ENCODE measurements at regions not wholly inside any gene's neighbourhood (a gene's known extent, or its start where the extent isn't known, plus 50 kb on each side); places are given as distances from the start of the nearest gene placed in this dataset.

- Mint-ChIP-seq H3K4me1 (no peaks in the 10 kb centered on the region), H3K4me3 (no peak overlapping the region), H3K27ac (no peak overlapping the region), H3K27me3 (peaks cover 8% of the 10 kb centered on the region), H3K9me3 (peaks cover 0 to 1% (median 0%) of the 10 kb centered on the region in 3 donors), H3K36me3 (no peaks in the 10 kb centered on the region)
These were observed 52.6 kb upstream of the RUFY1 start for GRCh38 chr5:179497636-179498340.

- H3K27me3 Mint-ChIP-seq, result peaks cover 8% of the 10 kb centered on the region
- H3K4me1 Mint-ChIP-seq, result no peaks in the 10 kb centered on the region
- H3K9me3 Mint-ChIP-seq, result peaks cover 0 to 3% (median 0%) of the 10 kb centered on the region in 3 donors
- no peak overlapping the region for H3K4me3 Mint-ChIP-seq
- no peaks in the 10 kb centered on the region for H3K36me3 Mint-ChIP-seq
- peak overlapping the region in 1 of 3 donors; percentile 71 for H3K27ac Mint-ChIP-seq
These were observed 54.4 kb upstream of the RUFY1 start for GRCh38 chr5:179495906-179496455.

DNA sequence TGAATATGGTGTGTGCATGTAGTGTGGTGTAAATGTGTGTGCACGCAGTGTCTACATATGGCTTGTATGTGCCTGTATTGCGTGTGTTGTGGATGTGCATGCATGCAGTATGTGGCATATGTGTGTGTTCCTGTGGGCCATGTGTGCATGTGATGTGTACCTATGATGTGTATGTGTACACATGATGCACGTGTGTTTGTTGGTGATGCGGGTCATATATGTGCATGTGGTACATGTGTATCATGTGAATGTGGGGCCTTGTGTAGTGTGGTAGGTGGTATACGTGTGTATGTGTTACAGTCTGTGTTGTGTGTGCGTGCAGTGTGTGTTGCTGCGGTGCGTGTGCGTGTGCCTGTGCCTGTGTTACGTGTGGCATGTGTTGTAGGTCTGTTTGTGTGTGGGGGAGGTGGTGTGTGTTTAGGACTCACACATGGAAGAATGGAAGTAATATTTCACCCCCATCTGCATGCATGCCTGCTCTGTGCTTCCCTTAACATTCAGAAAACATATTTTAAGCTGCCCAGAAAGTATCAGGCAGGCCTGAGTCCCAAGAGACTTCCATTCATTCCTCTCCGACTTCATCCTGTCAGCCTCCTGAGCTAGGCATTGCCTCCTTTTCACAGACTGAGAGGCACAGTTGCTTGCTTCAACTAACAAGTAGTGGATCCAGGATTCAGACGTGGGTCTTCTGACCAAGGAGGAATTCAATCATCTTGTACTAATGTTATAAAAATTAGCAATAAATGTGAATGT, 55.4 kb upstream of the RUFY1 start:
- H3K27ac Mint-ChIP-seq, result no peak overlapping the region

DNA sequence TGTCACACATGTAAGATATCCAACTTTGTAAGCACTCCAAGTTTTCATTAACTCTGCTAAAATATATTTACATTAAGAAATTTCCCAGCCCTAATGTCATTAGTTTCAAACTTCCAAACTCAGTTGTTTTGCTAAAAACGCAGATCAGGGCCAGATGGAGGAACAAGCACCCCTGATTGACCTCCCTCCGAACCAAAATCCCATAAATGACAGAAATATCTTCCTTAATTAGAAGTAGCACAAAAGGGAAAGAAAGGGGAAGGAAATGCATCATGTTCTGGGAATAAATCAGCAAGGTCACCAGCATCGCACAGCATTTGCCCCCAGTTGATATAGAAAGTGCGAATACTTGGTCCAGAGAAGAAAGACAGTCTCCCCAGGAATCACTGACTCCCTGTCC, 61.4 kb upstream of the RUFY1 start:
- no peak overlapping the region for H3K4me3 Mint-ChIP-seq
- no peaks in the 10 kb centered on the region for H3K27me3 Mint-ChIP-seq
- H3K4me1 Mint-ChIP-seq, result no peaks in the 10 kb centered on the region
- no peaks in the 10 kb centered on the region for H3K36me3 Mint-ChIP-seq
- peaks cover 0 to 2% (median 0%) of the 10 kb centered on the region in 3 donors for H3K9me3 Mint-ChIP-seq
- no peak overlapping the region for H3K27ac Mint-ChIP-seq

More for the DNA sequence above, 55.4 kb upstream of the RUFY1 start:
- no peaks in the 10 kb centered on the region for H3K4me1 Mint-ChIP-seq
- H3K36me3 Mint-ChIP-seq, result no peaks in the 10 kb centered on the region
- H3K27me3 Mint-ChIP-seq, result peaks cover 5% of the 10 kb centered on the region
- no peak overlapping the region for H3K4me3 Mint-ChIP-seq
- H3K9me3 Mint-ChIP-seq, result peaks cover 0 to 3% (median 0%) of the 10 kb centered on the region in 3 donors

DNA sequence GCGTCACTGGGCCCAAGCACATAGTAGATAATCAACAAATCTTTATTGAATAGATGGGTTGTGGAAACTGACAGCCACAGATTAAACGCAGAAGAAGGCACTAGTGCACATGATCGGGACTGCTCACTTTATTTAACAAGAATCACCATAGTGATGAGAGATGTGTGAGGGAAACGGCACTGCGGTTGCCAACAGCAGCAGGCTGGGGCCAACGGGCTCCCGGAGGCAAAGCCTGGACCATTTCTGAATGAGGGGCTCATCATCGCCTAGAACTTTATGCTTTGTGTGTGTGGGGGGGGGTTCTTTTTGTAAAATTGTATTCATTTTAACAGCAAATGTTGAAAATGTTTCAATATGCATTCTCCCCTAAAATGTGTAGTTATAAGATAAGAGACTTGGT, 61.9 kb upstream of the RUFY1 start:
- no peak overlapping the region for H3K4me3 Mint-ChIP-seq
- H3K27ac Mint-ChIP-seq, result no peak overlapping the region
- no peaks in the 10 kb centered on the region for H3K27me3 Mint-ChIP-seq
- no peaks in the 10 kb centered on the region for H3K4me1 Mint-ChIP-seq
- no peaks in the 10 kb centered on the region for H3K36me3 Mint-ChIP-seq
- peaks cover 0 to 2% (median 0%) of the 10 kb centered on the region in 3 donors for H3K9me3 Mint-ChIP-seq

DNA sequence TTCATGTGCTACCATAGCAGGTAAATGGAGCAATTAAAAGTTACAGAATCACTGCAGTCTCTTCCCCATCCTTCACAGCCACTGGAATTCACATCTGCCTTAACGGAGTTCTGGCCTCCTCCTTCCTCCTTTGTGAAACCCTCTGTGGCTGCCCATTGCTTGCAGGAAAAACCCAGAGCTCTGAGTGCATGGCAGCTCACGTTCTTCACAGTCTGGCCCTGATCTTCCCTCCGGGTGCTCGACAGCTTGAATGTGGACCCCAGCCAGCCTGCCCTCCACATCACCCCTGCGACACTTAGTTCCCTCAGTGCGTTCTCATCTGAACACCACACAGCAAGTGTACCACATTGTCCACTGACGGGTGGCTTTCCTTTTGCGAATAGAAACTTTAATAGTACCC, 63.2 kb upstream of the RUFY1 start:
- Mint-ChIP-seq H3K4me1 (no peaks in the 10 kb centered on the region), H3K9me3 (peaks cover 0 to 2% (median 0%) of the 10 kb centered on the region in 3 donors), H3K27ac (no peak overlapping the region), H3K27me3 (peaks cover 3% of the 10 kb centered on the region), H3K4me3 (no peak overlapping the region), H3K36me3 (no peaks in the 10 kb centered on the region)

DNA sequence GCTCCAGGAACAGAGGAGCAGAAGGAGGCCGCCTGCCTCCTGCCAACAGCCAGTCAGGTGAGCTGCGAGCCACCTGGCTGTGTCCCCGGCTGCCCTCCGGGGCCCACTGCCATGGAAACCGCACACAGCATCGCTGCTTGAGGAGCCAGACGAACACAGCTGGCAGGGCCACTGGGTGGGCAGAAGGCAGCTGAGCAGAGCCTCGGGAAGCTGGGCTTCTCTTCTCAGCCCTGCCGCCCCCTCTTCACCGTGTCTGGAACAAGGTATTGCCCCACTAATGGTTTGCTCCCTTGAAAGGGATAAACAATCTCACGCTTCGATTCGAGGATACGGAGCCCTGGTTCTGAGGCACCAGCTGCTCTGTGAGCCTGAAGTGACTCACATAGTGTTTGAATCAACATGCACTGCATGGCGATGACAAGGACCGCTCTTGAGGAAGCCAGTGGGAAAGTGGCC, 63.7 kb upstream of the RUFY1 start:
- no peak overlapping the region for H3K4me3 Mint-ChIP-seq
- H3K27me3 Mint-ChIP-seq, result peaks cover 3% of the 10 kb centered on the region
- no peaks in the 10 kb centered on the region for H3K36me3 Mint-ChIP-seq
- H3K4me1 Mint-ChIP-seq, result no peaks in the 10 kb centered on the region
- no peak overlapping the region for H3K27ac Mint-ChIP-seq
- peaks cover 0 to 2% (median 0%) of the 10 kb centered on the region in 3 donors for H3K9me3 Mint-ChIP-seq

DNA sequence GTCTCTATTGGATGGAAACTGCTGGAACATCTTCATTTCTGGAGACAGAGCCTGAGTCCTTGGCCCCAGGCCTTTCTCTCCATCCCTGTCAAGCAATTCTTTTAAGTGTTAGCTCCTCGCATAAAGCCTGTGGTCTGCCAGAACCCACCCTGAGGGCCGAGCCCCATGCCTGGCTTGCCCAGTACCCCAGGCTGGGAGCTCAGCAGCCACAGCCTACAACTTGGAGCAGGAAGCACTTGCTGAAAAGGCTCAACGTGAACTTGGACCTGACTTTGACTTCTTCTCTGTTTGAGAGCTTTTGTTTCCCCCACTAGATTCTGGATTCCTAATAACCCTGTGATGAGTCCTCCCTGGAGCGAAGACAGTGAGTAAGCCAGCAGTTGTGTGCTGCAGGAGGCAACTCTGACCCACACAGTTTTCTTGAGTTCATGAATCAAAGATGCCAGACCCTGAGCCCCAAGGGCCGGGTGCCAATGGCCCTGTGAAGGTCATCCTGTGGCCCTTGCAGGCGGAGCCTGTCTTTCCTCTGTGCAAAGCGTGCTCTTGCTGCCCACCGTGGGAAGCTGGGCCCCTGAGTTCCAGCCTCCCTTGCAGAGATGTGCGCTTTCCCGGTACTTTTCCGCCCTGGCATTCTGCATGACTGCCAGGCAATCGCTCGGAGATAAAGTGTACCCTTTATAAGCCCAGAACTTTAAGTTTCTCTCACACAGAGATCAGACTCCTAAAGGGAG, 64.3 kb upstream of the RUFY1 start:
- no peaks in the 10 kb centered on the region for H3K4me1 Mint-ChIP-seq
- H3K36me3 Mint-ChIP-seq, result no peaks in the 10 kb centered on the region
- peaks cover 3% of the 10 kb centered on the region for H3K27me3 Mint-ChIP-seq
- H3K9me3 Mint-ChIP-seq, result no peaks in the 10 kb centered on the region
- no peak overlapping the region for H3K4me3 Mint-ChIP-seq
- H3K27ac Mint-ChIP-seq, result no peak overlapping the region

DNA sequence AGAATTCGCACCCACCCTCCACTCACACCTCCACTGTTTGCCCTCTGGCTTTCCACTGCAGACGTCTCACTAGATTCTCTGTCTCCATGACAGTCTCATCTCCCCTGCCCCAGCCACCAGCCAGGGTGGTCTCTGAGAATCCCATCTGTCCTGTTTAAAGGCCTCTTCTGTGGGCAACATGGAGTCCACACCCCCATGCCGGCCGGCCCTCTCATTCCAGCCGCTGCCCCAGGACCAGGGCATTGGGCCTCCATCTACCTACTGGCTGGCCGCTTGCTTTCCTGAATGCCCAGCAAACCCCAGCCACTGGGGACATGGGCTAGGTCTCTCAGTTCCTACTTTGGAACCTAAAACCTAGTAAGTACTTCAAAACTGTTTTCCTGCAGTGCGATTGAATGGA, 65.6 kb upstream of the RUFY1 start:
- Mint-ChIP-seq H3K27me3 (peaks cover 3% of the 10 kb centered on the region), H3K36me3 (no peaks in the 10 kb centered on the region), H3K4me1 (no peaks in the 10 kb centered on the region), H3K27ac (no peak overlapping the region), H3K9me3 (peaks cover 0 to 3% (median 2%) of the 10 kb centered on the region in 3 donors), H3K4me3 (no peak overlapping the region)

DNA sequence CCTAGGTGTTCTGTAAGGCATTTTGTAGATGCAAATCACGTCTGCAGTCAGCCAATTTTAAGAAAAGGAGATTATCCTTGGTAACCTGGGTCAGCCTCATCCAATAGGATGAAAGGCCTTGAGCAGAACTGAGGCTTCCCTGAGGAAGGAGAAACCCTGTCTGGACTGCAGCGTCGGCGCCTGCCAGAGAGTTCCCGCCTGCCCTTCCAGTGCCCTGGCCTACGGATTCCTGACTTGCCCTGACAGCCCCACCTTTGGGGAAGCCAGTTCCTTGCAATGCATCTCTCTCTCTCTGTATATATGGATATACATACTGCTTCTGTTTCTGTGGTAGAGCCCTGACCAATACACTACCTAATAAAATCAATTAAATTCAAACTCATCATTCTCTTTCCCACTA, 66.2 kb upstream of the RUFY1 start:
- no peaks in the 10 kb centered on the region for H3K4me1 Mint-ChIP-seq
- H3K9me3 Mint-ChIP-seq, result peaks cover 0 to 5% (median 3%) of the 10 kb centered on the region in 3 donors
- H3K36me3 Mint-ChIP-seq, result no peaks in the 10 kb centered on the region
- no peak overlapping the region for H3K4me3 Mint-ChIP-seq
- H3K27me3 Mint-ChIP-seq, result peaks cover 3% of the 10 kb centered on the region
- H3K27ac Mint-ChIP-seq, result no peak overlapping the region

DNA sequence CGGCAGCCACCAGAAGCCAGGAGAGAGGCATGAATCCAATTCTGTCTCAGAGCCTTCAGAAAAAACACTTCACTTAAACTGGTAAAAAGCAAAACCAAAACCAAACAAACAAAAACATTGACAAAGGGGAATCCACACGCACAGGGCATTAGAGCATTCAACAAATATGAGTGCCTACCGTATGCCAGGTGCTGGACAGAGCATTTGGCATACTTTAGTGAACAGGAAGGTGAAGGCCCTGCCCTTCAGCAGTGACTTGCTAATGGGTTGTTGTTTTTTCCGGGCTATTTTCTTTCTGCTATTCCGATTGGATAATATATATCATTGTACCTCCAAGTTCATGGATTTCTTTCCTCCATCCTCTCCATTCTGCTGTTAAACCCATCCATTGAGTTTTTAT, 71.7 kb upstream of the RUFY1 start:
- H3K4me3 Mint-ChIP-seq, result peak overlapping the region in 1 of 4 donors; percentile 43
- peaks cover 0 to 5% (median 3%) of the 10 kb centered on the region in 3 donors for H3K9me3 Mint-ChIP-seq
- H3K27me3 Mint-ChIP-seq, result peaks cover 4% of the 10 kb centered on the region
- no peak overlapping the region for H3K27ac Mint-ChIP-seq
- H3K36me3 Mint-ChIP-seq, result no peaks in the 10 kb centered on the region
- H3K4me1 Mint-ChIP-seq, result no peaks in the 10 kb centered on the region

DNA sequence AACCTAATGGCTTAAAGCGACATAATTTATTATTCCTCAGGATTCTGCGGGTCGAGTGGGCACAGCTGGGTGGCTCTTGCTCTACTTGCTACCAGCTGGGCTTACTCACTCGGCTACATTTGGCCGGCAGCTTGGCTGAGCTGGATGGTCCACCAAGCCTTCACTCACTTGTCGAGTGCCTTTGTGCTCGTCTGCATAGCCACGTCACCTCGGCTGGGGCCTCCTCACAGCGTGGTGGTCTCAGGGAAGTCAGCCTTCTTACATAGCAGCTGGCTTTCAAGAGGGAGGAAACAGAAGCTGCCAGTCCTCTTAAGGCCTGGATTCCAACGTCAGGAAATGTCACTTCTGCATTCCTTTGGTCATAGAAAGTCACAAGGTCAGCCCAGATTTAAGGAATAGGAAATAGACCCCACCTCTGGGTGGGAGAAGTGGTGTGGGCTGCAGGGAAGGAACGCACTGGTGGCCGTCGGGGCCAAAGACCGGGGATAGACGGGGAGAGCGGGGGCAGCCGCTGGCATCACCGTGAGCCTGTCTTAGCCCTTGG, 75.1 kb upstream of the RUFY1 start:
- Mint-ChIP-seq H3K27ac (no peak overlapping the region), H3K4me3 (no peak overlapping the region), H3K9me3 (peaks cover 0 to 5% (median 1%) of the 10 kb centered on the region in 3 donors), H3K4me1 (no peaks in the 10 kb centered on the region), H3K27me3 (peaks cover 3% of the 10 kb centered on the region), H3K36me3 (no peaks in the 10 kb centered on the region)

GRCh38 chr5:179472641-179473040, 77.7 kb upstream of the RUFY1 start:
- Mint-ChIP-seq H3K27ac (no peak overlapping the region), H3K4me1 (no peaks in the 10 kb centered on the region), H3K4me3 (no peak overlapping the region), H3K36me3 (no peaks in the 10 kb centered on the region), H3K9me3 (no peaks in the 10 kb centered on the region), H3K27me3 (peaks cover 2% of the 10 kb centered on the region)

GRCh38 chr5:179472174-179472573, 78.2 kb upstream of the RUFY1 start:
- Mint-ChIP-seq H3K27me3 (peaks cover 2% of the 10 kb centered on the region), H3K4me3 (no peak overlapping the region), H3K36me3 (no peaks in the 10 kb centered on the region)

GRCh38 chr5:179470201-179470600, 80.2 kb upstream of the RUFY1 start:
- no peak overlapping the region for H3K27ac Mint-ChIP-seq
- peaks cover 0 to 3% (median 0%) of the 10 kb centered on the region in 3 donors for H3K9me3 Mint-ChIP-seq
- no peak overlapping the region for H3K4me3 Mint-ChIP-seq
- H3K27me3 Mint-ChIP-seq, result peaks cover 2% of the 10 kb centered on the region
- H3K36me3 Mint-ChIP-seq, result no peaks in the 10 kb centered on the region
- H3K4me1 Mint-ChIP-seq, result no peaks in the 10 kb centered on the region

More at GRCh38 chr5:179472174-179472573, 78.2 kb upstream of the RUFY1 start:
- Mint-ChIP-seq H3K9me3 (peaks cover 0 to 2% (median 0%) of the 10 kb centered on the region in 3 donors), H3K4me1 (no peaks in the 10 kb centered on the region), H3K27ac (no peak overlapping the region)

Data from IgD-negative memory B cell (primary cell).